AG10803 (cell line): ENCODE measurements at regions not wholly inside any gene's neighbourhood (a gene's known extent, or its start where the extent isn't known, plus 50 kb on each side); places are given as distances from the start of the nearest gene placed in this dataset.

Source experiments
- DNase-seq: peaks from one replicate; pipeline ENCODE4 v3.0.0; 2010; ENCODE audit warnings: low read depth
- H3K4me3 ChIP-seq: 2 replicates; pipeline ENCODE4 v1.5.1; 2011; ENCODE audit warnings: mild to moderate bottlenecking, low read length, control low read depth
- TF ChIP-seq, protein P1 (sequence below): conservative IDR thresholded peaks from 2 replicates; pipeline ENCODE4 v1.5.1; 2011; ENCODE audit warnings: mild to moderate bottlenecking, low read length, control low read depth, inconsistent platforms

- DNase-seq = no peak
- TF ChIP-seq, protein P1, sequence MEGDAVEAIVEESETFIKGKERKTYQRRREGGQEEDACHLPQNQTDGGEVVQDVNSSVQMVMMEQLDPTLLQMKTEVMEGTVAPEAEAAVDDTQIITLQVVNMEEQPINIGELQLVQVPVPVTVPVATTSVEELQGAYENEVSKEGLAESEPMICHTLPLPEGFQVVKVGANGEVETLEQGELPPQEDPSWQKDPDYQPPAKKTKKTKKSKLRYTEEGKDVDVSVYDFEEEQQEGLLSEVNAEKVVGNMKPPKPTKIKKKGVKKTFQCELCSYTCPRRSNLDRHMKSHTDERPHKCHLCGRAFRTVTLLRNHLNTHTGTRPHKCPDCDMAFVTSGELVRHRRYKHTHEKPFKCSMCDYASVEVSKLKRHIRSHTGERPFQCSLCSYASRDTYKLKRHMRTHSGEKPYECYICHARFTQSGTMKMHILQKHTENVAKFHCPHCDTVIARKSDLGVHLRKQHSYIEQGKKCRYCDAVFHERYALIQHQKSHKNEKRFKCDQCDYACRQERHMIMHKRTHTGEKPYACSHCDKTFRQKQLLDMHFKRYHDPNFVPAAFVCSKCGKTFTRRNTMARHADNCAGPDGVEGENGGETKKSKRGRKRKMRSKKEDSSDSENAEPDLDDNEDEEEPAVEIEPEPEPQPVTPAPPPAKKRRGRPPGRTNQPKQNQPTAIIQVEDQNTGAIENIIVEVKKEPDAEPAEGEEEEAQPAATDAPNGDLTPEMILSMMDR = no peak
- H3K4me3 ChIP-seq = no peak overlapping the region
Observed at GRCh38 chr11:88017666-88018065, 157.6 kb downstream of the RAB38 start.

GRCh38 chr11:88016392-88017170 lies 158.7 kb downstream of the RAB38 start:
- no peak overlapping the region for H3K4me3 ChIP-seq
- TF ChIP-seq, protein P1 = peak; percentile 89
- DNase-seq = peak; percentile 87

GRCh38 chr11:88015170-88015569 lies 160.1 kb downstream of the RAB38 start:
- DNase-seq = no peak
- no peak overlapping the region for H3K4me3 ChIP-seq
- TF ChIP-seq, protein P1 = no peak

- TF ChIP-seq, protein P1 = no peak
Observed at GRCh38 chr11:88013508-88014065, 161.7 kb downstream of the RAB38 start.

DNA sequence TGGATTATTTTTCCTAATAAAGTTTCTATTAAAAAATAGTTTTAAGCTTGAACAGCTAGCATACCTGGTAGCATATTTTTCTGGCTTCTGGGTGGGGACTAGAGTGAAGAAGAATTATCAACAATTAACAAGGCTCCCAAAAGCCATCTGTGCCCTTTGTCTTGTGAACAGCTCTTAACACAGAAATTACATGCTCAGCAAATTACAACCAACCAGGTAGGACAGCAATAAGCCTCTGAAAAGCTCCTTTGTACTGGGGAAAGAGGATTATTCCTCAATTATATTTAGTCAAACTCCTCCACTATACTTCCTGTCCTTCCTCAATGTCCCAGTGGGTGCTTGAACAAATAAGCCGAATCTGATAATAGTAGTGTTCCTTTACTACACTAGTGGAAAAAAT lies 162.8 kb downstream of the RAB38 start:
- TF ChIP-seq, protein P1 = no peak
- DNase-seq = no peak
- no peak overlapping the region for H3K4me3 ChIP-seq

More at GRCh38 chr11:88013508-88014065, 161.7 kb downstream of the RAB38 start:
- H3K4me3 ChIP-seq = no peak overlapping the region
- no peak for DNase-seq

DNA sequence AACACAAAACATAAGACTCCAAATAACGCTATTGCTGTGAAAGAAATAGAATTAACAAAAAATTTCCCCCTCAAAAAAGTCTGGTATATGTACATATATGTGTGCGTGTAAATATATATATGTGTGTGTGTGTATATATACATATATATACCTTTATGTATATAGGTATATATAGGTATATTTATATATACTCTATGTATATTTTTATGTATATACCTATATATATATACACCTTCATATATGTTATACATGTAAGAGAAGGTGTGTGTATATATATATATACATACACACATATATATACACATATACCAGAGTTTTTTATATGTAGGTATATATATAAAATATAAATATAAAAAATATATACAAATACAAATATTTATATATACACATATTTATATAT lies 199.2 kb downstream of the RAB38 start:
- H3K4me3 ChIP-seq = no peak overlapping the region
- TF ChIP-seq, protein P1 = no peak
- DNase-seq = no peak

GRCh38 chr11:87974797-87975196 lies 200.4 kb downstream of the RAB38 start:
- no peak for DNase-seq
- TF ChIP-seq, protein P1 = no peak

More at GRCh38 chr11:87974797-87975196, 200.4 kb downstream of the RAB38 start:
- no peak overlapping the region for H3K4me3 ChIP-seq
